Activated T-helper 1 cell treated with anti-CD3 and anti-CD28 coated beads, Interleukin-12 subunit alpha, Interleukin-12 subunit beta, Interleukin-2, Interleukin-4 antibody, amounts not matched to agents 30 ng/mL and 10 ng/mL and 1 ng/mL, durations not matched to agents 14 hours and 24 hours and 36 hours (primary cell): ENCODE measurements at regions not wholly inside any gene's neighbourhood (a gene's known extent, or its start where the extent isn't known, plus 50 kb on each side); places are given as distances from the start of the nearest gene placed in this dataset.
"Not testable (repeated sequence)": the region's sequence is repeated elsewhere in the genome, so short reads cannot be mapped to it uniquely, and the experiment has no call there.

Experiments
- DNase-seq: peaks from one replicate; pipeline ENCODE4 v3.0.0; 2021; ENCODE audit warnings: low spot score
- H3K27ac Mint-ChIP-seq: one replicate; pipeline ENCODE4 v1.8.0; 2021; ENCODE audit warnings: mild to moderate bottlenecking, mixed read lengths
- H3K27me3 Mint-ChIP-seq: one replicate; pipeline ENCODE4 v1.8.0; 2022; ENCODE audit warnings: mild to moderate bottlenecking, moderate library complexity, mixed read lengths; ENCODE audit not compliant: insufficient read depth
- H3K36me3 Mint-ChIP-seq: one replicate; pipeline ENCODE4 v1.8.0; 2021; ENCODE audit warnings: low read depth, mixed read lengths
- H3K4me1 Mint-ChIP-seq: one replicate; pipeline ENCODE4 v1.8.0; 2021; ENCODE audit warnings: low read depth, mixed read lengths
- H3K4me3 Mint-ChIP-seq: one replicate; pipeline ENCODE4 v1.8.0; 2021; ENCODE audit warnings: mild to moderate bottlenecking, moderate library complexity, mixed read lengths
- H3K9me3 Mint-ChIP-seq: one replicate; pipeline ENCODE4 v1.8.0; 2021; ENCODE audit warnings: mixed read lengths
- intact Hi-C: fragments of 100-400 bp; cut with micrococcal nuclease; formaldehyde crosslinking; loops from one replicate; pipeline ENCODE4 v1.15.1; 2024

DNA sequence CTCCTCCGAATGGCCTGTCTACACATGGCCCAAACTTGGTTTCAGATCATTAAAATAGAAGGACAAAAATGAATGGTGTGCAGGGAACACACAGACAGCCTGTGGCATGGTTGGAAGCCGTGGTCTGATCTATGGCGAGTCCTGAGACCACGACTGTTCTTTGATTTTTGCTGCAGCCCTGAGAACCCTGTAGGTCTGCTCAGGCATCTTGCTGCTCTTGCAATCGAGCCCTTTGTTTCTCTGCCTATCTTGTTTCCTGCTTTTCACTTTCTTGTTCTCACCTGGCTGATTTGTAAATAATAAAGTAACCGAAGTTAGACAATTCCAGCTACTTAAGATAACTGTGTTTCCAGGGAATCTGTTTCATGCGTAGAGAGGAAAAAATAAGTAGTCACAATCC lies 54.1 kb upstream of the NBPF9 start:
- H3K4me3 Mint-ChIP-seq, H3K9me3 Mint-ChIP-seq, DNase-seq, H3K36me3 Mint-ChIP-seq, H3K27me3 Mint-ChIP-seq, intact Hi-C loops, H3K27ac Mint-ChIP-seq: not testable (repeated sequence)
- peaks cover 12% of the 10 kb centered on the region for H3K4me1 Mint-ChIP-seq

DNA sequence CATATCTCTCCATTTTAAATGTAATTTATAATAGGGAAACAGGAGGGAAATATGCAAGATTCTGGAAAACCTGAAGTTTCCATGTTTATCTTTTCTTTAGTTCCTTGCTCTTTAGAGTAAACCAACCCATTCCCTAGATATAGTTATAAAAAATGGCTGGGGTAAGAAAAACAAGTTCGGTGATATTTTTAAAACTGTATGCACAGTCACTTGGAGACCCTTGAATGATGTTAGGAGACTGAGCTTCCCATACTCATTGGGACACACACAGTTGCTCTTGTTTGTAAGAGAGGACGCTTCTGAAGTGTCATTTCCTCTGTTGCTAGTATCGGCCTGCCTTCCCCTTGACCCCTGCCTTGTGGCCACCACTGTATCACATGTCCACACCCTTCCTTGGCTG lies 55.0 kb upstream of the NBPF9 start:
- H3K27ac Mint-ChIP-seq, H3K36me3 Mint-ChIP-seq, H3K9me3 Mint-ChIP-seq, H3K27me3 Mint-ChIP-seq, H3K4me3 Mint-ChIP-seq, intact Hi-C loops, DNase-seq: not testable (repeated sequence)
- H3K4me1 Mint-ChIP-seq: peaks cover 12% of the 10 kb centered on the region

DNA sequence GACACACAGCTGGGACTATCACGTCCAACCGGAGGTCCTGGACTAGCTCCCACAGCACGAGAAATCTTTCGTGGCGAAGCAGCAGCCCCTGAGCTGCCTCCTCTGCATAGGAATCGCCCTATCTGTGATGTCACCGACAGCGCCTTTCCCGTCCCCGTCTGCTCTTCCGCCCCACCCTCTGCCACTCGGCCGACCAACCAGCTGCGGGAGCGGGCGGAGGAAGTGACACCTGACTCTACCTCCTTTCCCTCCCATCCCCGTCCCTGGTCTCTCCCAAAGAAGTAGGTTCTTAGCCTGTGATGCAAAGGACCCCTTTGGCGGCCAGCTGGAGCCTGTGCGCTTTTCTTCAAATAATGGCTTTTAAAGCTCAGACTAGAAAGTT lies 59.7 kb upstream of the NBPF9 start:
- H3K4me3 Mint-ChIP-seq, H3K36me3 Mint-ChIP-seq, H3K27ac Mint-ChIP-seq, DNase-seq, intact Hi-C loops, H3K9me3 Mint-ChIP-seq, H3K27me3 Mint-ChIP-seq: not testable (repeated sequence)
- peaks cover 12% of the 10 kb centered on the region for H3K4me1 Mint-ChIP-seq

DNA sequence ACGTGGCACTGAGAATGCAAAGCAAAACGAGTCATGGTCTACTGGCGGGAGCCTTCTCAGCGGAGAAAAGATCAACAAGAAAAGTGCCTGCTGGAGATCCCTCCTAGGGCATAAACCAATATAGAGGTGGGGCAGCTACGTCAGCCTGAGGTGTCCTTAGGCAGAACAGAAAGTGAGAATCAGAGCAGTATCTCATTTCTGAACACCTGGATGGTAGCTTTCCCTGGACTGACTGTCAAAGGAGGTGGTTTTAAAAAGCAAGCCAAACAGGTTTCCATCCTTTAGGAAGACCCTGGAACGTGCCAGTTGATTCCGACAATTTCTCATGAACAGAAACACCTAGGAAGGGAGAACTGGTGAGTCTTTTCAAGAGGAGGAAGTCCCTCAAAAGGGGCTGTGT lies 71.4 kb upstream of the NBPF9 start:
- H3K27me3 Mint-ChIP-seq, H3K27ac Mint-ChIP-seq, H3K36me3 Mint-ChIP-seq, H3K4me1 Mint-ChIP-seq, intact Hi-C loops, H3K9me3 Mint-ChIP-seq, DNase-seq: not testable (repeated sequence)
- peak overlapping the region; percentile 51 for H3K4me3 Mint-ChIP-seq

GRCh38 chr1:149175812-149176211 lies 72.5 kb upstream of the NBPF9 start:
- H3K36me3 Mint-ChIP-seq, H3K4me1 Mint-ChIP-seq, intact Hi-C loops, H3K27me3 Mint-ChIP-seq, H3K27ac Mint-ChIP-seq, DNase-seq, H3K9me3 Mint-ChIP-seq: not testable (repeated sequence)
- H3K4me3 Mint-ChIP-seq: peak overlapping the region; percentile 73

- H3K9me3 Mint-ChIP-seq, intact Hi-C loops, H3K27me3 Mint-ChIP-seq, H3K36me3 Mint-ChIP-seq, H3K4me1 Mint-ChIP-seq: not testable (repeated sequence)
- H3K27ac Mint-ChIP-seq: peak overlapping the region; percentile 85
- H3K4me3 Mint-ChIP-seq: peak overlapping the region; percentile 83
- peak; percentile 64 for DNase-seq
Measured at GRCh38 chr1:149176453-149177316, 73.3 kb upstream of the NBPF9 start.

DNA sequence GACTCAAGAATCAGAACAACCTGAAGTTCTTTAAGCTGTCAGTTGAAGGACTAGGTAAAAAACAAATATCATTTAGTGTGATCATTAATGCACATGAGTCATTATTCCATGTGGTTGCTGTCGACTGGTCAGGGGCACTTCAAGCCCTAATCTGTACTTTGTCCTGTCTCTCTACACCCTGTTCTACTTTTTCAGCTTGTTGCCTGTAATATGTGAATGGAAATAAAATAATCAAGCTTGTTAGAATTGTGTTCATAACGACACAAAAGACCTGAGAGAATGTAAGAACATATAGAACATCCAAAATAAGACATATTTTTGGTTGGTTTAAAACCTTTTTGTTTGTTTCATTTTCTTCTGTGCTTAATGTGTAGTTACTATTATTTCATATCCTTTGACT lies 87.4 kb upstream of the NBPF9 start:
- H3K36me3 Mint-ChIP-seq, H3K4me3 Mint-ChIP-seq, intact Hi-C loops, DNase-seq, H3K9me3 Mint-ChIP-seq, H3K27ac Mint-ChIP-seq, H3K27me3 Mint-ChIP-seq, H3K4me1 Mint-ChIP-seq: not testable (repeated sequence)

DNA sequence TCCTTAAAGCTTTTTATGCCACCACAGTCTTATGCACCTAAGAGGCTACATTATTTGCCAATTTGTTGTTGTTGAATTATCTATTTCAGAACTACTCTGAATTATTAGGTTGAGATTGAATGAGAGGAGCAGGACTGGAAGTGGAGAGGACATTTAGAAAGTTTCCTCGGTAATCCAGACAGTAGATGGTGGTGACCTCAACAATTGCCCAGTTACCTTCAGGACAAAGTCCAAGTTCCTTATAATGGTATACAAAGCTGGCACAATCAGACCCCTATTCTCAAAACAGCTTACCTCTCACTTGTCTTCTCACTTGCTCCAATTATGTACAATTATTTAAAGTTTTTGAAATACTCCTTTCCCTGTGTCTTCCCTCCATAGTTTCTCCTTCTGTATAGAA lies 93.3 kb upstream of the NBPF9 start:
- H3K4me3 Mint-ChIP-seq, H3K27me3 Mint-ChIP-seq, H3K4me1 Mint-ChIP-seq, intact Hi-C loops, H3K36me3 Mint-ChIP-seq, H3K9me3 Mint-ChIP-seq, H3K27ac Mint-ChIP-seq, DNase-seq: not testable (repeated sequence)

DNA sequence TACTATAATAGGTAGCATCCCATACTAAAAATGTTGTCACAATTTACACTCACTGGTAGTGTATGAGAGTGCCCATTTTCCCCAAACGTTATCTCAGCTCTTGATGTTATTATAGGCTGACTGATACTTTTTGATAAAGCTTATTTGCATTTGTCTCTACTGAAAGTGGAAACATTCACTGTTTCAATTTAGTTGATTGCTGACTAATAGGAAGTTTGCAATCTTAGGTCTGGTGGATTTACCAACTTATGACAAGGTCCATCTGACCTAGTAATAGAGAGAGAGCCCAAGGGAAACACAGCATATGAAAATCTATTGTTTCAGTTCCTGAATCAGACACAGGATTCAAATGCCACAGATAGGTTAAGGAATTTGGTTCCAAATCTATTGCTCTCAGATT lies 97.2 kb upstream of the NBPF9 start:
- H3K36me3 Mint-ChIP-seq, DNase-seq, intact Hi-C loops: not testable (repeated sequence)

GRCh38 chr1:149202283-149202682 lies 98.9 kb upstream of the NBPF9 start:
- intact Hi-C loops, H3K27me3 Mint-ChIP-seq: not testable (repeated sequence)

More for the DNA sequence above, 97.2 kb upstream of the NBPF9 start:
- H3K27me3 Mint-ChIP-seq, H3K27ac Mint-ChIP-seq, H3K9me3 Mint-ChIP-seq, H3K4me1 Mint-ChIP-seq, H3K4me3 Mint-ChIP-seq: not testable (repeated sequence)

GRCh38 chr1:149204396-149204795 lies 101.0 kb upstream of the NBPF9 start:
- H3K4me1 Mint-ChIP-seq, H3K36me3 Mint-ChIP-seq, H3K4me3 Mint-ChIP-seq, H3K27ac Mint-ChIP-seq, H3K27me3 Mint-ChIP-seq, intact Hi-C loops, H3K9me3 Mint-ChIP-seq, DNase-seq: not testable (repeated sequence)

More at GRCh38 chr1:149202283-149202682, 98.9 kb upstream of the NBPF9 start:
- not testable (repeated sequence) for H3K9me3 Mint-ChIP-seq, DNase-seq, H3K4me1 Mint-ChIP-seq, H3K4me3 Mint-ChIP-seq, H3K27ac Mint-ChIP-seq, H3K36me3 Mint-ChIP-seq

DNA sequence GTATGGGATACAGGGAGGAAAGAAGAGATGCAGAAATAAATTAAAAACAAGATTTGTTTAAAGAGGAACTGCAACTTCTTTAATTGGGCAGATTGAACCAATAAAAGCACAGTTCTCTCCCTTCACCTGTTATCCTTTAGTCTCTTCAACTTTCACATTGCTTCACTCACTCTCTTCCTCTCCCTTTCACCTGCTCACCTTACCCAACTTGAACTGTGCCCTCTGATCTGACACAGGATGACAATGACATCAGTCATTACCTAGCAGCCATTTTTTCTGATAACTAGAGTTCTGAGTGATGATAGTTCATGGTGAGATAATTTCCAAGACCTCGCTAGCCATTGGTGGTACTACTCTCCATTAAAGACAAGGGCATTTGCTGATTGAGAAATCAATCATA lies 105.5 kb upstream of the NBPF9 start:
- H3K4me1 Mint-ChIP-seq, H3K4me3 Mint-ChIP-seq, H3K36me3 Mint-ChIP-seq, H3K9me3 Mint-ChIP-seq, DNase-seq, H3K27ac Mint-ChIP-seq, H3K27me3 Mint-ChIP-seq, intact Hi-C loops: not testable (repeated sequence)

DNA sequence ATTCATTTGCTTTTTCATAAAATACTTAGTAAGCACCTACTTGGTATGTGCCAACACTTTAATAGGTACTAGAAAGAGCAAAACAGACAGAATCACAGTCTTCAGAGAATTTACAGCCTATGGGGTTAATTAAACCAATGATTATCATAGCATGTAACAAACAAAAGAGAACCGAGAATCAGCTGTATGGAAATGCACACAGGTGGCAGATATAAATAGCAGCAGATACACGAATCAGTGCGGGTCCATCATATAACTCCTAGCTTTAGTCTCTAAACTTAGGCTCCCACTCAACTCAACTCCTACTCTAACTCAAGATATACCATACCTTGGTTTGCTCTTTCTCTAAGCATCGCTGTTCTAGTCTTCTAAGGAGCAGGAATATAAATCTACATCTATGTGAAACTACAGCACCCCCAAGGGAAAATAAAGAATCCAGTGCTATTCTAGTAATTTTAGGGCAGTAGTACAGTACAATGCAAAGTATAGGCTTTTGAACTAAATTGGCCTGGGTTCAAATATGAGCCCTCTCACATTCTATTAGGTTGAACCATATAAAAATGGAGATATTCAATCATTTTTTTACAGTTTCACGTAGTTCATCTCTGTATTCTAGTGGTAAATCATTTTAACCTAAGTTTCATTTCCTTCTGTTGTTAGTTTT lies 108.5 kb upstream of the NBPF9 start:
- H3K27ac Mint-ChIP-seq, H3K9me3 Mint-ChIP-seq, H3K4me3 Mint-ChIP-seq: not testable (repeated sequence)

More for the DNA sequence above, 108.5 kb upstream of the NBPF9 start:
- H3K27me3 Mint-ChIP-seq, H3K4me1 Mint-ChIP-seq, intact Hi-C loops, DNase-seq, H3K36me3 Mint-ChIP-seq: not testable (repeated sequence)
